Fibroblast of gingiva (primary cell): ENCODE measurements at regions not wholly inside any gene's neighbourhood (a gene's known extent, or its start where the extent isn't known, plus 50 kb on each side); places are given as distances from the start of the nearest gene placed in this dataset.
"Not testable (repeated sequence)": the region's sequence is repeated elsewhere in the genome, so short reads cannot be mapped to it uniquely, and the experiment has no call there.

Source experiments
- DNase-seq: peaks from one replicate; pipeline ENCODE4 v3.0.0-alpha.2; 2011; ENCODE audit warnings: low read depth

- DNase-seq, result no peak
These were observed 84.2 kb downstream of the TRIM27 start for GRCh38 chr6:28839443-28840120.

GRCh38 chr6:28841290-28841689 lies 82.5 kb downstream of the TRIM27 start:
- no peak for DNase-seq

GRCh38 chr6:28848756-28849155 lies 75.0 kb downstream of the TRIM27 start:
- not testable (repeated sequence) for DNase-seq
